Endothelial cell of umbilical vein (primary cell): ENCODE measurements at regions not wholly inside any gene's neighbourhood (a gene's known extent, or its start where the extent isn't known, plus 50 kb on each side); places are given as distances from the start of the nearest gene placed in this dataset.

Source experiments
- CTCF ChIP-seq, 2 donors: IDR thresholded peaks; 1 replicate in 1 of 2; 2 replicates in 1 of 2; pipeline ENCODE4 v1.5.1; 2011; ENCODE audit warnings: low read length in 2 of 2, mild to moderate bottlenecking in 2 of 2, moderate library complexity in 2 of 2, control low read depth in 1 of 2, inconsistent platforms in 1 of 2, low read depth in 1 of 2; ENCODE audit not compliant: insufficient read depth in 1 of 2; ENCODE audit errors: extremely low read depth in 1 of 2
- POLR2A ChIP-seq: IDR thresholded peaks from 2 replicates; pipeline ENCODE4 v1.6.1; 2012; ENCODE audit warnings: low read depth, mild to moderate bottlenecking, control low read depth, low read length

GRCh38 chr7:9505516-9505915 lies 1072.1 kb downstream of the NXPH1 start:
- no peak for TF ChIP-seq CTCF (IDR thresholded peaks at IDR 0.05; ENCODE audit: extremely low read depth in 1 of 2, insufficient read depth in 1 of 2, low read depth in 1 of 2, low read length in 2 of 2)
- TF ChIP-seq POLR2A = no peak
